H1 (cell line): ENCODE measurements at regions not wholly inside any gene's neighbourhood (a gene's known extent, or its start where the extent isn't known, plus 50 kb on each side); places are given as distances from the start of the nearest gene placed in this dataset.

Experiments used
- CTCF ChIA-PET: fragments of 300-600 bp; sonication (Branson Sonifier 250); formaldehyde crosslinking; loops from one replicate; lab custom pipeline; 2021; ENCODE audit not compliant: partially characterized antibody; lab: Charles Lee
- POLR2A ChIA-PET: fragments of 300-600 bp; sonication (Branson Sonifier 250); formaldehyde crosslinking; loops from one replicate; lab custom pipeline; 2021; ENCODE audit warnings: inconsistent platforms; ENCODE audit not compliant: partially characterized antibody; lab: Charles Lee
- DNase-seq, 2 experiments: peaks; one replicate each; pipeline versions ENCODE4 v3.0.0 to v3.0.0-alpha.2; 2010 to 2022; ENCODE audit warnings: low spot score in 2 of 2, low read depth in 1 of 2, mixed read lengths in 1 of 2
- FAIRE-seq: peaks from 2 replicates; lab custom pipeline; 2011; peaks lifted over from hg19 to GRCh38; lab: Jason Lieb, UNC
- H2AFZ ChIP-seq: 2 replicates; pipeline ENCODE4 v1.8.1; 2012; ENCODE audit warnings: low read length, inconsistent platforms
- H2AK5ac ChIP-seq: 2 replicates; pipeline ENCODE4 v1.6.1; 2013; ENCODE audit warnings: low read depth, low read length
- H2BK120ac ChIP-seq: replicated peaks from 2 replicates; pipeline ENCODE3; 2013; ENCODE audit warnings: low read depth, low read length, inconsistent platforms
- H2BK12ac ChIP-seq: 2 replicates; pipeline ENCODE4 v1.6.1; 2013; ENCODE audit warnings: low read depth, low read length
- H2BK15ac ChIP-seq: 2 replicates; pipeline ENCODE4 v1.6.1; 2013; ENCODE audit warnings: low read length
- H2BK20ac ChIP-seq: 2 replicates; pipeline ENCODE4 v1.6.1; 2013; ENCODE audit warnings: low read length
- H2BK5ac ChIP-seq: 2 replicates; pipeline ENCODE4 v1.6.1; 2013; ENCODE audit warnings: low read depth, low read length
- H3K14ac ChIP-seq: 2 replicates; pipeline ENCODE4 v1.6.1; 2013; ENCODE audit warnings: inconsistent platforms; ENCODE audit not compliant: insufficient read length
- H3K18ac ChIP-seq: 2 replicates; pipeline ENCODE4 v1.6.1; 2013; ENCODE audit warnings: low read length; ENCODE audit errors: extremely low read depth
- H3K23ac ChIP-seq: 2 replicates; pipeline ENCODE4 v1.6.1; 2013; ENCODE audit warnings: inconsistent platforms; ENCODE audit not compliant: insufficient read length
- H3K23me2 ChIP-seq: 2 replicates; pipeline ENCODE4 v1.6.1; 2013; ENCODE audit warnings: low read depth, low read length
- H3K27ac ChIP-seq: 2 replicates; pipeline ENCODE4 v1.6.1; 2011; ENCODE audit warnings: low read depth, low read length, inconsistent platforms
- H3K27me3 ChIP-seq, 4 experiments: replicated peaks in 1 of 4; 1 replicate in 1 of 4; 2 replicates in 3 of 4; pipeline versions ENCODE4 v1.6.1 to v1.8.1; 2011 to 2013; ENCODE audit warnings: low read length in 3 of 4, mild to moderate bottlenecking in 3 of 4, inconsistent platforms in 2 of 4, mixed read lengths in 2 of 4, moderate library complexity in 1 of 4; ENCODE audit not compliant: control insufficient read depth in 3 of 4, insufficient read depth in 3 of 4; ENCODE audit errors: extremely low read depth in 1 of 4
- H3K36me3 ChIP-seq, 4 experiments: 2 replicates each; pipeline versions ENCODE4 v1.6.1 to v1.8.1; 2011 to 2013; ENCODE audit warnings: mild to moderate bottlenecking in 4 of 4, low read length in 3 of 4, moderate library complexity in 2 of 4, control low read depth in 1 of 4, inconsistent platforms in 1 of 4; ENCODE audit not compliant: insufficient read depth in 4 of 4, control insufficient read depth in 2 of 4
- H3K4ac ChIP-seq: replicated peaks from 2 replicates; pipeline ENCODE3; 2013; ENCODE audit warnings: low read length, low read depth, mixed read lengths, inconsistent platforms; ENCODE audit not compliant: insufficient read length
- H3K4me1 ChIP-seq, 4 experiments: replicated peaks in 1 of 4; 1 replicate in 1 of 4; 2 replicates in 3 of 4; pipeline versions ENCODE4 v1.6.1 to v1.8.1; 2011 to 2013; ENCODE audit warnings: low read length in 3 of 4, inconsistent platforms in 2 of 4, mixed read lengths in 1 of 4; ENCODE audit not compliant: insufficient read depth in 4 of 4, control insufficient read depth in 3 of 4
- H3K4me2 ChIP-seq, 2 experiments: 2 replicates each; pipeline versions ENCODE4 v1.6.1 to v1.8.1; 2011 to 2013; ENCODE audit warnings: low read depth in 2 of 2, low read length in 2 of 2, control low read depth in 1 of 2, inconsistent platforms in 1 of 2, mild to moderate bottlenecking in 1 of 2; ENCODE audit not compliant: insufficient read depth in 1 of 2
- H3K4me3 ChIP-seq, 4 experiments: fragments of 200-600, 300-600 bp in 1 of 4; sonication (generic), shearing (Covaris generic), sonication (Bioruptor Twin) in 1 of 4; 2 replicates each; pipeline versions ENCODE4 v1.5.1 to v1.8.1; 2011 to 2016; ENCODE audit warnings: low read length in 4 of 4, low read depth in 3 of 4, control low read depth in 2 of 4, inconsistent platforms in 2 of 4, mild to moderate bottlenecking in 2 of 4, mixed read lengths in 1 of 4, moderate library complexity in 1 of 4; ENCODE audit not compliant: insufficient read depth in 2 of 4; ENCODE audit errors: extremely low read depth in 1 of 4
- H3K56ac ChIP-seq: replicated peaks from 2 replicates; pipeline ENCODE3; 2013; ENCODE audit warnings: low read depth, mild to moderate bottlenecking, mixed read lengths, low read length, inconsistent platforms; ENCODE audit not compliant: insufficient read length
- H3K79me1 ChIP-seq: 2 replicates; pipeline ENCODE4 v1.6.1; 2013; ENCODE audit warnings: low read depth, low read length, control low read depth
- H3K79me2 ChIP-seq, 2 experiments: 2 replicates each; pipeline versions ENCODE4 v1.6.1 to v1.8.1; 2012 to 2013; ENCODE audit warnings: low read length in 2 of 2, mild to moderate bottlenecking in 2 of 2, inconsistent platforms in 1 of 2; ENCODE audit not compliant: insufficient read depth in 2 of 2, control insufficient read depth in 1 of 2
- H3K9ac ChIP-seq, 4 experiments: replicated peaks in 1 of 4; 1 replicate in 1 of 4; 2 replicates in 3 of 4; pipeline versions ENCODE4 v1.6.1 to v1.8.1; 2011 to 2013; ENCODE audit warnings: low read depth in 3 of 4, low read length in 3 of 4, control low read depth in 2 of 4, mild to moderate bottlenecking in 2 of 4, moderate library complexity in 2 of 4, inconsistent platforms in 1 of 4; ENCODE audit errors: extremely low read depth in 1 of 4
- H3K9me3 ChIP-seq, 2 experiments: 2 replicates each; pipeline versions ENCODE4 v1.6.1 to v1.8.1; 2012 to 2013; ENCODE audit warnings: mild to moderate bottlenecking in 2 of 2, moderate library complexity in 2 of 2, control low read depth in 1 of 2, inconsistent platforms in 1 of 2, low read depth in 1 of 2, low read length in 1 of 2, mixed read lengths in 1 of 2; ENCODE audit not compliant: insufficient read depth in 2 of 2
- H4K20me1 ChIP-seq, 2 experiments: replicated peaks in 1 of 2; 2 replicates each; pipeline versions ENCODE3 to v1.8.1; 2011 to 2013; ENCODE audit warnings: inconsistent platforms in 2 of 2, low read length in 2 of 2, mild to moderate bottlenecking in 1 of 2; ENCODE audit not compliant: insufficient read depth in 2 of 2, control insufficient read depth in 1 of 2
- H4K5ac ChIP-seq: 2 replicates; pipeline ENCODE4 v1.6.1; 2013; ENCODE audit warnings: low read length, low read depth, mixed read lengths, inconsistent platforms; ENCODE audit not compliant: insufficient read length
- H4K8ac ChIP-seq: 2 replicates; pipeline ENCODE4 v1.8.0; 2013; ENCODE audit warnings: mild to moderate bottlenecking, moderate library complexity, low read length, inconsistent platforms; ENCODE audit not compliant: insufficient read depth; ENCODE audit errors: extremely low read depth
- H4K91ac ChIP-seq: replicated peaks from 2 replicates; pipeline ENCODE3; 2013; ENCODE audit warnings: low read length, mixed read lengths, inconsistent platforms; ENCODE audit not compliant: insufficient read length
- BCL11A ChIP-seq, 2 experiments: IDR thresholded peaks; one replicate each; pipeline ENCODE4 v1.6.1; 2011; ENCODE audit warnings: low read depth in 2 of 2, low read length in 2 of 2, mild to moderate bottlenecking in 2 of 2
- RBBP5 ChIP-seq: IDR thresholded peaks from 2 replicates; pipeline ENCODE4 v1.7.1; 2012; ENCODE audit warnings: low read depth, mild to moderate bottlenecking, inconsistent platforms, low read length, moderate library complexity, borderline replicate concordance
- SRF ChIP-seq: IDR thresholded peaks from 2 replicates; pipeline ENCODE4 v1.6.1; 2011; ENCODE audit warnings: mild to moderate bottlenecking, low read depth, low read length, moderate library complexity
- WGBS, 2 experiments: shearing (Covaris generic) in 1 of 2; methylation state at CpG; one replicate each; pipeline versions ENCODE4 v1.1.6 to v1.1.7; 2013 to 2015; ENCODE audit warnings: low lambda C conversion rate in 2 of 2, mixed read lengths in 2 of 2, inconsistent platforms in 1 of 2, low coverage in 1 of 2, missing lambda C conversion rate in 1 of 2; ENCODE audit not compliant: insufficient replicate concordance in 2 of 2, insufficient coverage in 1 of 2, insufficient read length in 1 of 2; ENCODE audit errors: extremely low coverage in 1 of 2, missing lambda C conversion rate in 1 of 2; 5-methylcytosine and 5-hydroxymethylcytosine counted together

- Histone ChIP-seq H3K23ac (no peak overlapping the region), H3K27me3 (no peaks in the 10 kb centered on the region), H3K23me2 (no peaks in the 10 kb centered on the region), H2BK5ac (no peak overlapping the region), H2AK5ac (no peak overlapping the region), H3K9me3 (peaks cover 6 to 8% of the 10 kb centered on the region in 2 experiments; a peak in 2 of 4 replicates), H3K4me1 (peaks cover 3 to 21% (median 14%) of the 10 kb centered on the region in 4 experiments), H4K8ac (no peak overlapping the region), H4K5ac (no peak overlapping the region), H4K91ac (no peak overlapping the region), H3K14ac (no peak overlapping the region), H2BK12ac (no peak overlapping the region), H3K56ac (no peak overlapping the region), H2BK120ac (no peak overlapping the region), H3K79me1 (no peaks in the 10 kb centered on the region), H3K4me3 (no peak overlapping the region), H3K4me2 (no peak overlapping the region), H2BK20ac (no peak overlapping the region), H3K79me2 (peaks cover 0 to 70% of the 10 kb centered on the region in 2 experiments; a peak in 2 of 4 replicates), H3K4ac (no peak overlapping the region), H3K36me3 (peaks cover 0 to 5% (median 0%) of the 10 kb centered on the region in 4 experiments; a peak in 1 of 8 replicates), H4K20me1 (peaks cover 0 to 2% of the 10 kb centered on the region in 2 experiments), H3K9ac (no peak overlapping the region), H3K18ac (no peak overlapping the region), H2AFZ (no peak overlapping the region), H2BK15ac (no peak overlapping the region), H3K27ac (no peak overlapping the region)
- CTCF ChIA-PET: interaction anchor here (1.0 to 10.7 kb wide), 5 partner anchors 17 to 280 kb away, joined by 3 to 102 read pairs (median 5); no protein-coding TSS in a partner anchor
- POLR2A ChIA-PET: interaction anchor here (2.2 kb wide), 1 partner anchor 11 kb away, joined by 9 read pairs; no protein-coding TSS in a partner anchor
- FAIRE-seq: no peak
- 90% methylated on average over 3 of the region's 3 CpGs; no CpG with 5 or more reads in 1 of the 2 experiments for WGBS, 2 experiments
- DNase-seq: no peak
- TF ChIP-seq SRF (no peak), RBBP5 (no peak), BCL11A (IDR thresholded peaks at IDR 0.05; ENCODE audit: low read depth in 2 of 2, low read length in 2 of 2) (no peak)
Observed at GRCh38 chr6:56716229-56716628, 73.5 kb upstream of the DST start.
